H1 (cell line): ENCODE measurements at regions not wholly inside any gene's neighbourhood (a gene's known extent, or its start where the extent isn't known, plus 50 kb on each side); places are given as distances from the start of the nearest gene placed in this dataset.
"Not testable (repeated sequence)": the region's sequence is repeated elsewhere in the genome, so short reads cannot be mapped to it uniquely, and the experiment has no call there.

ENCODE experiments used
- CTCF ChIA-PET: fragments of 300-600 bp; sonication (Branson Sonifier 250); formaldehyde crosslinking; loops from one replicate; lab custom pipeline; 2021; ENCODE audit not compliant: partially characterized antibody; lab: Charles Lee
- POLR2A ChIA-PET: fragments of 300-600 bp; sonication (Branson Sonifier 250); formaldehyde crosslinking; loops from one replicate; lab custom pipeline; 2021; ENCODE audit warnings: inconsistent platforms; ENCODE audit not compliant: partially characterized antibody; lab: Charles Lee
- DNase-seq, 2 experiments: peaks; one replicate each; pipeline versions ENCODE4 v3.0.0 to v3.0.0-alpha.2; 2010 to 2022; ENCODE audit warnings: low spot score in 2 of 2, low read depth in 1 of 2, mixed read lengths in 1 of 2
- FAIRE-seq: peaks from 2 replicates; lab custom pipeline; 2011; peaks lifted over from hg19 to GRCh38; lab: Jason Lieb, UNC
- H2AFZ ChIP-seq: 2 replicates; pipeline ENCODE4 v1.8.1; 2012; ENCODE audit warnings: low read length, inconsistent platforms
- H2AK5ac ChIP-seq: 2 replicates; pipeline ENCODE4 v1.6.1; 2013; ENCODE audit warnings: low read depth, low read length
- H2BK120ac ChIP-seq: replicated peaks from 2 replicates; pipeline ENCODE3; 2013; ENCODE audit warnings: low read depth, low read length, inconsistent platforms
- H2BK12ac ChIP-seq: 2 replicates; pipeline ENCODE4 v1.6.1; 2013; ENCODE audit warnings: low read depth, low read length
- H2BK15ac ChIP-seq: 2 replicates; pipeline ENCODE4 v1.6.1; 2013; ENCODE audit warnings: low read length
- H2BK20ac ChIP-seq: 2 replicates; pipeline ENCODE4 v1.6.1; 2013; ENCODE audit warnings: low read length
- H2BK5ac ChIP-seq: 2 replicates; pipeline ENCODE4 v1.6.1; 2013; ENCODE audit warnings: low read depth, low read length
- H3K14ac ChIP-seq: 2 replicates; pipeline ENCODE4 v1.6.1; 2013; ENCODE audit warnings: inconsistent platforms; ENCODE audit not compliant: insufficient read length
- H3K18ac ChIP-seq: 2 replicates; pipeline ENCODE4 v1.6.1; 2013; ENCODE audit warnings: low read length; ENCODE audit errors: extremely low read depth
- H3K23ac ChIP-seq: 2 replicates; pipeline ENCODE4 v1.6.1; 2013; ENCODE audit warnings: inconsistent platforms; ENCODE audit not compliant: insufficient read length
- H3K23me2 ChIP-seq: 2 replicates; pipeline ENCODE4 v1.6.1; 2013; ENCODE audit warnings: low read depth, low read length
- H3K27ac ChIP-seq: 2 replicates; pipeline ENCODE4 v1.6.1; 2011; ENCODE audit warnings: low read depth, low read length, inconsistent platforms
- H3K27me3 ChIP-seq, 4 experiments: replicated peaks in 1 of 4; 1 replicate in 1 of 4; 2 replicates in 3 of 4; pipeline versions ENCODE4 v1.6.1 to v1.8.1; 2011 to 2013; ENCODE audit warnings: low read length in 3 of 4, mild to moderate bottlenecking in 3 of 4, inconsistent platforms in 2 of 4, mixed read lengths in 2 of 4, moderate library complexity in 1 of 4; ENCODE audit not compliant: control insufficient read depth in 3 of 4, insufficient read depth in 3 of 4; ENCODE audit errors: extremely low read depth in 1 of 4
- H3K36me3 ChIP-seq, 4 experiments: 2 replicates each; pipeline versions ENCODE4 v1.6.1 to v1.8.1; 2011 to 2013; ENCODE audit warnings: mild to moderate bottlenecking in 4 of 4, low read length in 3 of 4, moderate library complexity in 2 of 4, control low read depth in 1 of 4, inconsistent platforms in 1 of 4; ENCODE audit not compliant: insufficient read depth in 4 of 4, control insufficient read depth in 2 of 4
- H3K4ac ChIP-seq: replicated peaks from 2 replicates; pipeline ENCODE3; 2013; ENCODE audit warnings: low read length, low read depth, mixed read lengths, inconsistent platforms; ENCODE audit not compliant: insufficient read length
- H3K4me1 ChIP-seq, 4 experiments: replicated peaks in 1 of 4; 1 replicate in 1 of 4; 2 replicates in 3 of 4; pipeline versions ENCODE4 v1.6.1 to v1.8.1; 2011 to 2013; ENCODE audit warnings: low read length in 3 of 4, inconsistent platforms in 2 of 4, mixed read lengths in 1 of 4; ENCODE audit not compliant: insufficient read depth in 4 of 4, control insufficient read depth in 3 of 4
- H3K4me2 ChIP-seq, 2 experiments: 2 replicates each; pipeline versions ENCODE4 v1.6.1 to v1.8.1; 2011 to 2013; ENCODE audit warnings: low read depth in 2 of 2, low read length in 2 of 2, control low read depth in 1 of 2, inconsistent platforms in 1 of 2, mild to moderate bottlenecking in 1 of 2; ENCODE audit not compliant: insufficient read depth in 1 of 2
- H3K4me3 ChIP-seq, 4 experiments: fragments of 200-600, 300-600 bp in 1 of 4; sonication (generic), shearing (Covaris generic), sonication (Bioruptor Twin) in 1 of 4; 2 replicates each; pipeline versions ENCODE4 v1.5.1 to v1.8.1; 2011 to 2016; ENCODE audit warnings: low read length in 4 of 4, low read depth in 3 of 4, control low read depth in 2 of 4, inconsistent platforms in 2 of 4, mild to moderate bottlenecking in 2 of 4, mixed read lengths in 1 of 4, moderate library complexity in 1 of 4; ENCODE audit not compliant: insufficient read depth in 2 of 4; ENCODE audit errors: extremely low read depth in 1 of 4
- H3K56ac ChIP-seq: replicated peaks from 2 replicates; pipeline ENCODE3; 2013; ENCODE audit warnings: low read depth, mild to moderate bottlenecking, mixed read lengths, low read length, inconsistent platforms; ENCODE audit not compliant: insufficient read length
- H3K79me1 ChIP-seq: 2 replicates; pipeline ENCODE4 v1.6.1; 2013; ENCODE audit warnings: low read depth, low read length, control low read depth
- H3K79me2 ChIP-seq, 2 experiments: 2 replicates each; pipeline versions ENCODE4 v1.6.1 to v1.8.1; 2012 to 2013; ENCODE audit warnings: low read length in 2 of 2, mild to moderate bottlenecking in 2 of 2, inconsistent platforms in 1 of 2; ENCODE audit not compliant: insufficient read depth in 2 of 2, control insufficient read depth in 1 of 2
- H3K9ac ChIP-seq, 4 experiments: replicated peaks in 1 of 4; 1 replicate in 1 of 4; 2 replicates in 3 of 4; pipeline versions ENCODE4 v1.6.1 to v1.8.1; 2011 to 2013; ENCODE audit warnings: low read depth in 3 of 4, low read length in 3 of 4, control low read depth in 2 of 4, mild to moderate bottlenecking in 2 of 4, moderate library complexity in 2 of 4, inconsistent platforms in 1 of 4; ENCODE audit errors: extremely low read depth in 1 of 4
- H3K9me3 ChIP-seq, 2 experiments: 2 replicates each; pipeline versions ENCODE4 v1.6.1 to v1.8.1; 2012 to 2013; ENCODE audit warnings: mild to moderate bottlenecking in 2 of 2, moderate library complexity in 2 of 2, control low read depth in 1 of 2, inconsistent platforms in 1 of 2, low read depth in 1 of 2, low read length in 1 of 2, mixed read lengths in 1 of 2; ENCODE audit not compliant: insufficient read depth in 2 of 2
- H4K20me1 ChIP-seq, 2 experiments: replicated peaks in 1 of 2; 2 replicates each; pipeline versions ENCODE3 to v1.8.1; 2011 to 2013; ENCODE audit warnings: inconsistent platforms in 2 of 2, low read length in 2 of 2, mild to moderate bottlenecking in 1 of 2; ENCODE audit not compliant: insufficient read depth in 2 of 2, control insufficient read depth in 1 of 2
- H4K5ac ChIP-seq: 2 replicates; pipeline ENCODE4 v1.6.1; 2013; ENCODE audit warnings: low read length, low read depth, mixed read lengths, inconsistent platforms; ENCODE audit not compliant: insufficient read length
- H4K8ac ChIP-seq: 2 replicates; pipeline ENCODE4 v1.8.0; 2013; ENCODE audit warnings: mild to moderate bottlenecking, moderate library complexity, low read length, inconsistent platforms; ENCODE audit not compliant: insufficient read depth; ENCODE audit errors: extremely low read depth
- H4K91ac ChIP-seq: replicated peaks from 2 replicates; pipeline ENCODE3; 2013; ENCODE audit warnings: low read length, mixed read lengths, inconsistent platforms; ENCODE audit not compliant: insufficient read length
- BCL11A ChIP-seq, 2 experiments: IDR thresholded peaks; one replicate each; pipeline ENCODE4 v1.6.1; 2011; ENCODE audit warnings: low read depth in 2 of 2, low read length in 2 of 2, mild to moderate bottlenecking in 2 of 2
- CTCF ChIP-seq, 3 experiments: IDR thresholded peaks; 1 replicate in 2 of 3; 2 replicates in 1 of 3; pipeline versions ENCODE4 v1.5.1 to v1.6.1; 2011; ENCODE audit warnings: low read length in 3 of 3, mild to moderate bottlenecking in 3 of 3, inconsistent platforms in 2 of 3, low read depth in 1 of 3, moderate library complexity in 1 of 3; ENCODE audit not compliant: insufficient read depth in 1 of 3; ENCODE audit errors: control extremely low read depth in 1 of 3
- EGR1 ChIP-seq: IDR thresholded peaks from 2 replicates; pipeline ENCODE4 v1.6.1; 2011; ENCODE audit warnings: low read depth, low read length, borderline replicate concordance
- HDAC6 ChIP-seq: IDR thresholded peaks from one replicate; pipeline ENCODE4 v1.7.1; 2012; ENCODE audit warnings: low read depth, mild to moderate bottlenecking, inconsistent platforms, low read length, moderate library complexity
- SIX5 ChIP-seq: IDR thresholded peaks from 2 replicates; pipeline ENCODE4 v1.6.1; 2011; ENCODE audit warnings: mild to moderate bottlenecking, low read depth, low read length
- ZNF274 ChIP-seq: IDR thresholded peaks from 2 replicates; pipeline ENCODE4 v1.7.0; 2012; ENCODE audit warnings: low read length, borderline replicate concordance; ENCODE audit errors: extremely low read depth
- WGBS, 2 experiments: shearing (Covaris generic) in 1 of 2; methylation state at CpG; one replicate each; pipeline versions ENCODE4 v1.1.6 to v1.1.7; 2013 to 2015; ENCODE audit warnings: low lambda C conversion rate in 2 of 2, mixed read lengths in 2 of 2, inconsistent platforms in 1 of 2, low coverage in 1 of 2, missing lambda C conversion rate in 1 of 2; ENCODE audit not compliant: insufficient replicate concordance in 2 of 2, insufficient coverage in 1 of 2, insufficient read length in 1 of 2; ENCODE audit errors: extremely low coverage in 1 of 2, missing lambda C conversion rate in 1 of 2; 5-methylcytosine and 5-hydroxymethylcytosine counted together
- TF ChIP-seq, protein P1 (sequence below): IDR thresholded peaks from 2 replicates; pipeline ENCODE4 v1.6.1; 2012; ENCODE audit warnings: low read length, inconsistent platforms

DNA sequence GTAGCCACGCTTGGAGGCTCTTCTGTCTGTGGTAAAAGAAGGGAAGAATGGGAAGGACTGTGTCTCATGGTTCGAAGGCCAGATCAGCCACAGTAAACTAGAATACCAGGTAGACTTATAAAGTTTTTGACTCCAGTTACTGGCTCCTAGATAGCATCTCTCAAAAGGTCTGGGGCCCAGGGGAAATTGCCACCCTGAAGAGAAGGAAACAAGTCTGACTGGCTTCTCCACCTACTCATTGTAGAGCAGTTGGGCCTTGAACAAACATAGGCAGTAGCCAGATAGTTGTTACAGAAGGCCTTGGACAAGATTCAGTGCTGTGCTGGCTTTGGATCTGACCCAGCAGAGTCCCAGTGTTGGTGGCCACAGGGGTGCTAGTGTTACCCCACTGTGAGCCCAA lies 890.4 kb downstream of the EFNA5 start (continued):
- TF ChIP-seq CTCF (IDR thresholded peaks at IDR 0.05; ENCODE audit: control extremely low read depth in 1 of 3, insufficient read depth in 1 of 3, low read depth in 1 of 3, low read length in 3 of 3) (no peak), HDAC6 (no peak), SIX5 (no peak), EGR1 (no peak), BCL11A (IDR thresholded peaks at IDR 0.05; ENCODE audit: low read depth in 2 of 2, low read length in 2 of 2) (no peak), ZNF274 (no peak)
- TF ChIP-seq, protein P1, sequence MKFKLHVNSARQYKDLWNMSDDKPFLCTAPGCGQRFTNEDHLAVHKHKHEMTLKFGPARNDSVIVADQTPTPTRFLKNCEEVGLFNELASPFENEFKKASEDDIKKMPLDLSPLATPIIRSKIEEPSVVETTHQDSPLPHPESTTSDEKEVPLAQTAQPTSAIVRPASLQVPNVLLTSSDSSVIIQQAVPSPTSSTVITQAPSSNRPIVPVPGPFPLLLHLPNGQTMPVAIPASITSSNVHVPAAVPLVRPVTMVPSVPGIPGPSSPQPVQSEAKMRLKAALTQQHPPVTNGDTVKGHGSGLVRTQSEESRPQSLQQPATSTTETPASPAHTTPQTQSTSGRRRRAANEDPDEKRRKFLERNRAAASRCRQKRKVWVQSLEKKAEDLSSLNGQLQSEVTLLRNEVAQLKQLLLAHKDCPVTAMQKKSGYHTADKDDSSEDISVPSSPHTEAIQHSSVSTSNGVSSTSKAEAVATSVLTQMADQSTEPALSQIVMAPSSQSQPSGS, result no peak
- TF ChIP-seq, all 59 proteins: peak for 0

DNA sequence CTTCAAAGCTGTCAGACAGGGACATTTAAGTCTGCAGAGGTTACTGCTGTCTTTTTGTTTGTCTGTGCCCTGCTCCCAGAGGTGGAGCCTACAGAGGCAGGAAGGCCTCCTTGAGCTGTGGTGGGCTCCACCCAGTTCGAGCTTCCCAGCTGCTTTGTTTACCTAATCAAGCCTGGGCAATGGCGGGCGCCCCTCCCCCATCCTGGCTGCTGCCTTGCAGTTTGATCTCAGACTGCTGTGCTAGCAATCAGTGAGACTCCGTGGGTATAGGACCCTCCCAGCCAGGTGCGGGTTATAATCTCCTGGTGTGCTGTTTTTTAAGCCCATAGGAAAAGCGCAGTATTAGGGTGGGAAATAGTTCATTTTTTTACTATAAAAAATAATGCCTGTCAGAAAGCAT lies 894.2 kb downstream of the EFNA5 start:
- H2BK12ac ChIP-seq, H3K36me3 ChIP-seq, H2BK15ac ChIP-seq, H3K56ac ChIP-seq, CTCF ChIA-PET, H3K4me2 ChIP-seq, H3K4me1 ChIP-seq, H3K9me3 ChIP-seq, H4K5ac ChIP-seq, DNase-seq, H3K23me2 ChIP-seq, H2BK20ac ChIP-seq, H2BK120ac ChIP-seq, H3K23ac ChIP-seq, H3K79me2 ChIP-seq, H3K14ac ChIP-seq, H3K18ac ChIP-seq, FAIRE-seq, H2AFZ ChIP-seq, H3K27ac ChIP-seq, H2BK5ac ChIP-seq, H3K79me1 ChIP-seq, H4K20me1 ChIP-seq, H3K4me3 ChIP-seq, H2AK5ac ChIP-seq, H3K27me3 ChIP-seq, POLR2A ChIA-PET, H3K4ac ChIP-seq, H4K8ac ChIP-seq, H4K91ac ChIP-seq, H3K9ac ChIP-seq: not testable (repeated sequence)
- whole genome bisulfite sequencing, 2 experiments, result 89% methylated on average over 6 of the region's 6 CpGs; no CpG with 5 or more reads in 1 of the 2 experiments
